Epithelial cell of esophagus (primary cell): ENCODE measurements at regions not wholly inside any gene's neighbourhood (a gene's known extent, or its start where the extent isn't known, plus 50 kb on each side); places are given as distances from the start of the nearest gene placed in this dataset.
"Not testable (repeated sequence)": the region's sequence is repeated elsewhere in the genome, so short reads cannot be mapped to it uniquely, and the experiment has no call there.

Source experiments
- DNase-seq: peaks from one replicate; pipeline ENCODE4 v3.0.0; 2010; ENCODE audit warnings: low read depth
- H3K4me3 ChIP-seq: 2 replicates; pipeline ENCODE4 v1.5.1; 2011; ENCODE audit warnings: mild to moderate bottlenecking, low read length, control low read depth
- TF ChIP-seq, protein P1 (sequence below): IDR thresholded peaks from 2 replicates; pipeline ENCODE4 v1.5.1; 2011; ENCODE audit warnings: low read depth, mild to moderate bottlenecking, low read length, control low read depth, inconsistent platforms; ENCODE audit not compliant: insufficient read depth; ENCODE audit errors: missing control alignments

DNA sequence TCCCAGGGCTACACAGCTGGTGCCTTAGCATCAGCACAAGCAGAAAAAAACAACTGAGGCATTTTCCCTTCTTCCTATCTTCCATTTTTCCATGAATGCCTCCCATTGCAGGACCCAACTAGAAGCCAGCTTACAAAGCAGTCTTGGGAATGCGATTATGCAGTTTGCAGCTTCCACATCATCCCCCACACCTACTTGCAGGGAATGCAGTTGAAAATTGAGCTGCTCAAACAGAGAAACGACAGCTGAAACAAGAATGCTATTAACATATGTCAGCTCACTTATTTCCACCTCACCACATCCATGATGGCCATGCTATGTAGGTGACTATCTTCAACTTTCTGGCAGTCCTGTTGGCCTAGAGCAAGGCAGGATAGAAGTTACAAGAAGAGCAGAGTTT, 150.6 kb upstream of the KCTD3 start:
- no peak for DNase-seq
- TF ChIP-seq, protein P1, sequence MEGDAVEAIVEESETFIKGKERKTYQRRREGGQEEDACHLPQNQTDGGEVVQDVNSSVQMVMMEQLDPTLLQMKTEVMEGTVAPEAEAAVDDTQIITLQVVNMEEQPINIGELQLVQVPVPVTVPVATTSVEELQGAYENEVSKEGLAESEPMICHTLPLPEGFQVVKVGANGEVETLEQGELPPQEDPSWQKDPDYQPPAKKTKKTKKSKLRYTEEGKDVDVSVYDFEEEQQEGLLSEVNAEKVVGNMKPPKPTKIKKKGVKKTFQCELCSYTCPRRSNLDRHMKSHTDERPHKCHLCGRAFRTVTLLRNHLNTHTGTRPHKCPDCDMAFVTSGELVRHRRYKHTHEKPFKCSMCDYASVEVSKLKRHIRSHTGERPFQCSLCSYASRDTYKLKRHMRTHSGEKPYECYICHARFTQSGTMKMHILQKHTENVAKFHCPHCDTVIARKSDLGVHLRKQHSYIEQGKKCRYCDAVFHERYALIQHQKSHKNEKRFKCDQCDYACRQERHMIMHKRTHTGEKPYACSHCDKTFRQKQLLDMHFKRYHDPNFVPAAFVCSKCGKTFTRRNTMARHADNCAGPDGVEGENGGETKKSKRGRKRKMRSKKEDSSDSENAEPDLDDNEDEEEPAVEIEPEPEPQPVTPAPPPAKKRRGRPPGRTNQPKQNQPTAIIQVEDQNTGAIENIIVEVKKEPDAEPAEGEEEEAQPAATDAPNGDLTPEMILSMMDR, result no peak
- H3K4me3 ChIP-seq, result no peak overlapping the region

DNA sequence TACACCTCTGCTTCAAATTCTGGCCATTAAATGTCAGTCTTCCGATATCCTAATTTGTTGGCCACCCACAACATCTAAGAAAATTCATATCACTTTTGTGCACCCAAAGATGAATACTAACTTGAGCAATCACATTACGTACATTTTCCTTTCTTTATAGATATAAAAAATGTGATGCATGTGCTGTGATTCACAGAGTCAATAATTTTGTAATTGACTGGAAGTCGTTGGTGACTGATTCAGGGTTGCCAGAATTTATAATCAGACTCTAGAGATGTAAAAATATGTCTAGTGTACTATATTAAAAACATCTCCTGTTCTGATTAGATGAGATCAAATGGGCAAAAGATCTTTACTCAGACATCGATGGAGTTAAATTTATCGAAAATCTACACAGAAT, 150.0 kb upstream of the KCTD3 start:
- H3K4me3 ChIP-seq, result no peak overlapping the region
- TF ChIP-seq, protein P1, result no peak
- DNase-seq, result peak; percentile 32

DNA sequence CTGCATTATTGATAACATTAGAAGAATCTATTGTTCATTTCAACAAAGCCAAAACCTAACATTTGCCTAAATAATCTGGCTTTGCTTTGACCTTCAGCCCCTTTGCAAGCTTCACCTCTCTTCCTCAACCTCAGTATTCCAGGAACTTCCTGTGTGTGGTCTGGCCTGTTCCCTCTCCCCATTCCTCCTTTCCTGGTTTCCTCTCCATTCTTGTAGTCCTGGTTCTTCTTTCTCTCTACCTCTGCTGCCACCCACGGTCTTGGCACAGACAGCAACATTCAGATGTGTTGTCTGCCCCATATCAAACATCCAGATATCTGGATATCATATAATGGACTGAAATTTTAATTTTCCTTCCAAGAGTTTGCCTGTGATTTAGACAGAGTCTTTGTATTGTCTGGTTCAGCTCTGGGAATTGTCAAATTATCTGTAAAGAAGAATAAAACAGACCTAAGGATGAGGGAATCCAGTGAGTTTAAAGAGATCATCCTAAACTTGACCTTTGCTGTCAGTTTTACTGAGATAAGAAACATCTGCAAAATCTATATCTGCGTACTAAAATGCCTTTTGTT, 148.1 kb upstream of the KCTD3 start:
- no peak overlapping the region for H3K4me3 ChIP-seq
- DNase-seq, result no peak
- TF ChIP-seq, protein P1, result no peak

GRCh38 chr1:215421744-215422143, 145.4 kb upstream of the KCTD3 start:
- no peak for DNase-seq
- no peak overlapping the region for H3K4me3 ChIP-seq
- TF ChIP-seq, protein P1, result no peak

DNA sequence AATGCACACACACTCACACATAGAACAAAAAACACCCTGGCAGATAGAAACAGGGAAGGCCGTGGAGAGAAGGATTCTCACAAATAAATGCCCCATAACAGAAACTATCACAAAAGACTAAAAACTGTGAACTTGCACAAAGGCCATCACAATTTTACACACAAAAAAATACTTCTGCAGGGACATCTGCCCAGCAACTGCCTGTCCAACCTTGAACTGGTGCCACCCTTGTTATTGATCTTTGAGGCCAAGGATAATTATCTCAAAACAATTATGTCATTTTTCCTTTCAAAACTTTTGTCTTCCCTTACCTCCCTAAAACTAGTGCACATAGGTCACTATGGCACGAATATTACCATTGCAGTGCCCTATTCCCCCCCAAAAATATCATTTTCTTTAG, 143.8 kb upstream of the KCTD3 start:
- no peak overlapping the region for H3K4me3 ChIP-seq
- no peak for DNase-seq
- TF ChIP-seq, protein P1, result no peak

DNA sequence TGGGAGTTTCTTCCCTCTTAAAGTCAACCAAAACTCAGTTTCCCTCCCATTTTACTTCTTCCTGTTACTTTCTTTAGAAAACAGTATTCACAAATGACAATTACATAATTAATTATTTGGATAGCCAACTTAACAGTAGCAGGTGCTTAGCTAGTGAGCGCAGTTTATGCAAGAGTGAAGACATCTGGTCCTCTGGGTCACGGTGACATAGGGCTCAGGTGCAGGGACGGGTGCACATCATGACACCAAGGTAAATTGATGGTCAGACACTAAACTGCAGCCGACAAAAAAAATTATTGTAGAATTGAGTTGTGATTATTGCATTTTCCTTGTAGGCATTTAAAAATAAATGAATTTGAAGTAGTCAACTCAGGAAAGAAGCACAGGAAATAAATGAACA, 142.0 kb upstream of the KCTD3 start:
- TF ChIP-seq, protein P1, result no peak
- no peak for DNase-seq
- no peak overlapping the region for H3K4me3 ChIP-seq

DNA sequence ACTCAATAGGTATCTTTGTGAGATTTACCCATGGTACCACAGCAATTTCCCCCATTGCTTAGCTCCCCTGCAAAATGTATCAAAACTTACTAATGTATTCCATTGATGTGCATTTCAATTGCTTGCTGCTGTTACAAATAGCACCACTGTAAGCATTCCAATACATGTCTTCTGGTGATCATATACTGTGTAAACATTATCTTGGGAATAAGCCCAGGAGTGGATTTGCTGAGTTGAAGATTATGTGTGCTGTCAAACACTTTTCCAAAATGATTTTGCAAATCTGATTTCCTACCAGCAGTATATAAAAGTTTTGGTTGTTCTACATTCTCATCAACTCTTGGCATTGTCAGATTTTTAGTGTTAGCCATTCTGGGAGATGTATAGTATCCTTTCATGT, 141.0 kb upstream of the KCTD3 start:
- no peak overlapping the region for H3K4me3 ChIP-seq
- no peak for DNase-seq
- TF ChIP-seq, protein P1, result no peak

- not testable (repeated sequence) for DNase-seq, H3K4me3 ChIP-seq
Measured at GRCh38 chr1:215432483-215433227, 134.4 kb upstream of the KCTD3 start.
